Stimulated activated CD8-positive, alpha-beta memory T cell treated with anti-CD3 and anti-CD28 coated beads, Interleukin-7, amount 100 ng/mL, for 48 hours (primary cell): ENCODE measurements at regions not wholly inside any gene's neighbourhood (a gene's known extent, or its start where the extent isn't known, plus 50 kb on each side); places are given as distances from the start of the nearest gene placed in this dataset.
A peak's percentile ranks its signal among the peaks of the same experiment; 100 is the strongest.

Experiments
- DNase-seq, 2 donors: peaks; one replicate each; pipeline ENCODE4 v3.0.0-alpha.2; 2020; ENCODE audit warnings: low read depth in 1 of 2; ENCODE audit errors: extremely low read depth in 1 of 2

DNA sequence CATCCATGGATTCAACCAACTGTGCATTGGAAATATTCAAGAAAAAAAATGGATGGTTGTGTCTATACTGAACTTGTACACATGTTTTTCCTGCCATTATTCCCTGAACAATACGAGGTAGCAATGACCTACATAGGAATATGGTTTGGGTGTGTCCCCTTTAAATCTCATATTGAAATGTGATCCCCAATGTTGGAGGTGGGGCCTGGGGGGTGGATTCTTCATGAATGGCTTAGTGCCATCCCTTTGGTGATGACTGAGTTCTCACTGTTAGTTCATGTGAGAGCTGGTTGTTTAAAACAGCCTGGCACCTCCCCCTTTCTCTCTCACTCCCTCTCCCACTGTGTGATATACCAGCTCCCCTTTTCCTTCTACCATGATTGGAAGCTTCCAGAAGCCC lies 139.8 kb upstream of the BACH2 start:
- no peak for DNase-seq

DNA sequence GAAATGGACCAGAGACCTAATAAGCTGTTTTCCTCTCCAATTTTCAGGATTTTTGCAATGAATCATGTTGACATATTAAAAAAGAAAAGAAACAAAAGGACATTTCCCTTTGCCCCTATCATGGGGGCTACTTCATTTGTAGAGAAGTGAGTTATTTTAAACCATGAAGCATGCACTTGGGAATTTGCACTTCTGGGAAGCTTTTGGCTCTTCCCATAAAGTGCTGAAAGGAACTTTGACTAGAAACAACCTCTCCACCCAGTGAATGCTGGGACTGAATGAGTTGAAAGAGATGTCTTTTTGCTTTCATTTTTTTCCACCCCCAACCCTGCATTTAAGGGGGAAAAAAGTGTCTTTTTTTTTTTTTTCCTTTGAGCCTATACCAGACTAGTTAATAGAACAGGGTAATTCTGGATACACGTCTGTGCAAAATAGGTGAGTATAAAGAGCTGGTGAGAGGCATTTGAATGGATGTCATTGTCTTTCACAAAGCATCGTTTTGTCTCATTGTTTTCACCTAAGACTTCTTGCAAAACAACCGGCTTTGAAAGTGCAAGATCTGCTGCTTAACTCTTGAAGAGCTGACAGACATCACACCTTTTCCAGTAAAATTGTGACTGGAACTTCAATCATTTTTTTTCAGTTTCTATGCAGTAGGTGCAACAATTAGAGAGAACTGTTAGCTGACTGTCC lies 138.7 kb upstream of the BACH2 start:
- DNase-seq, result no peak

GRCh38 chr6:90434094-90434493 lies 137.5 kb upstream of the BACH2 start:
- no peak for DNase-seq

DNA sequence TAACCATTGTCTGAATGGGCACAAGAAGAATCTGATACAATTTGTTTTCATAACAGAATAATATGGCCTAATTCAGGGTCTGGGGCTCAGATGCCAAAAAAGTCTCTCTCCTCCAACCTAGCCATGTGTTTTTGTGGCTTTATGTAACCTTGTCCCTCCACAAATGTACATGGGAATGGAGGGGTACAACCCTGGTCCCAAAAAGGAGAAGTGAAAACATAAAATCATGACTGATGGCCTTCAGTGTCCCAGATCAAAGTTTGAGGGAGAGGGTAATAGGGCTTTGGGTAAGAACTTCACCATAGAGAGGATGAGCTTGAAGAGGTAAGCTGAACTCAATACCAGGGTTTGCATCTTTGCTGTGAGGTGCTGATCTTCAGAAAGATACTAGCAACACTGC lies 136.3 kb upstream of the BACH2 start:
- no peak for DNase-seq

DNA sequence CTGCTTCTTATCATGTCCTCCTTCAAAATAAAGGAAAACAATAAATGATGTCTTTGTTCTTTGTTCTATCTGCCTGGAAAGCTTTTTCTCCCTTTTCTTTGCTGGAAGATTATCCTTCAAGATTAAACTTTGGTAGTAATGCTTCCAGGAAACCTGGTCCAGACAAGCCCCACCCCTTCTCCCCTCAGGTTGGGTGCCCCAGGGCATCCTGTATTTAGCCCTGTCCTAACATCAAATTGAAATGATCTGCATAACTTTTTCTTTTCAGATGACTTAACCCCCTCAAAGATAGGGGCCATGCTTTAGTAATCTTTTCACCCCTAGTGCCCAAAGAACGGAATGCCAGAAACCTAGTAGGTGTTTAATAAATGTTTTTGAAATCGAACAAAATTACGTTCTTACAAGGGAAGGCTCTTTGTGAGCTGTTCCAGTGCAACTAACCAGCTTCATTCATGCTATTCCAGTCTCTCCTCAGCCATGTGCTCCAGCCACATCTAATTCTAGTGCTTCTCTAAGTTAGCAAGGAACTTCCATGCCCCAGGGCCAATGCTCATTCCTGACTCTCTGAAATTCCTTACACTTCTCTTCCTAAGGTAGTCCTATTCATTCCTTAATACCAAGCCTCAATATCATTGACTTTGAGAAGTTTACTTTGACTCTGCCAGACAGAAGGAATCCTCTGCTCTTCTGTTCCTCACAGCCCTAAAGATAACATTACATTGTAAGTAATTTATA lies 135.6 kb upstream of the BACH2 start:
- no peak for DNase-seq

DNA sequence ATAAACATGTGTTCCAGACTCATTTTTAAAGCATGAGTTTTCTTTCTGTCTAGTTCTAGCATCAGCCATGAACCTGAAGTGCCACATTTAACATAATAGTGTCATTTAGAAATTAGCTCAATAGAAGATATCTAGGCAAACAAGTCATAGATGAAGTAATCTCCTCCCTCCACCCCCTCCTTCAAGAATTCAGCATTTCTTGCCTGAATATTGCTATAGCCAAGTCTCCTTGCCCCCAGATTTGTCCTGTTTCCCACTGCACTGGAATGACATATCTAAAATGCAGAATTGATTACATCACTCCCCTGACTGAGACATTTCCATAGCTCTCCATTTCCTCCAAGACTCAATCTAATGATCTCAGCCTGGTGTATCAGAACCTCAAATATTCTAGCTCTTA lies 134.9 kb upstream of the BACH2 start:
- no peak for DNase-seq

GRCh38 chr6:90429713-90430112 lies 133.1 kb upstream of the BACH2 start:
- no peak for DNase-seq

DNA sequence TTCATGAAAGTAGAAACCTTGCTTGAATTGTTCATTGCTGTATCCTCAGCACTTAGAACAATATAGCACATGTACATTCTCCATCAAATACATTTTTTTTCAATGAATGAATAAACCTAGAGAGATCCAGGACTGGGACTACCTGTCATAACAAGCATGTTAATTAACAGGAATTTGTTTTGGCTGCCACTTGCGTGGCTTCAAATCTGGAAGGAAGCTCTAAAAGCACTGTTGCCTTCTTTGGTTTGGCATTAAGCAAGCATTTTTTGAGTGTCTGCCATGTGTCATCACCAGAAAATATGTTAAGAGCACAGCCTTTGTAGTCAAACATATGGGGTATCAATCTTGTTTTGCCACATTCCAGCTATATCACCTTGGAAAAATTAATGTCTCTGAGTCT lies 131.9 kb upstream of the BACH2 start:
- DNase-seq, result no peak

- no peak for DNase-seq
Observed at GRCh38 chr6:90425161-90425641, 128.6 kb upstream of the BACH2 start.

DNA sequence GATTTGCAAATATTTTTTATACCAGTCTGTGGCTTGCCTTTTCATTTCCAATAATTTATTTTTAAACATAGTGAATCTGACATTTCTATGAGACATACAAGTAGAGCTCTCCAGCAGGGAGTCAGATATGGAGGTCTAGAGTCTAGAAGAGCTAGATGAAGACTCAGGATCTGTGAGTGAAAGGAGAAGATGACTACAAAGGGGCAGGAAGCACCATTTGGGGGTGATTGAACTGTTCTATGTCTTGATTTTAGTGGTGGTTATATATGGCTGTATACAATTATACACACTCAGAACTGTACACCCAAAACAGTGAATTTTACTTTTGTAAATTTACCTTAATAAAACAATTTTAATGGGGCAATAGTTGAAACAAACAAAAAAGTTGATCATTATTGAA lies 127.9 kb upstream of the BACH2 start:
- DNase-seq, result no peak

DNA sequence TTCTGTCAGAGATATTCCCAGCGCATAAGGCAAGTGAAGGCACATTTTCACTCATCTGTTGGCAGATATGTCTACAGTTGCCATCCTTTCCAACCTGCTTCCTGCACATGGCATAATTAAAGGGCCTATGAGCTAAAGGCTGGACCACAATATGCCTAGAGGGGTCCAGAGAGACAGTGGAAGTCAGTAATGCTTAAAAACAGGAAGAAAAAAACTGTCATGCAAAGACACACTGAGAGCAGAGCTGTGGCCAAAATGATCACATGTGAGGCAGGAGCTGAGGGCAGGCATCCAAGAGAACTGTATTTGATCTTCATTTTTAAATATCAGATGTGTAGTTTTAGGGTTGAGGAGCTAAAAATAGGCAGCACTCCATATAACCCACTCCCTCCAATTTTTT lies 125.0 kb upstream of the BACH2 start:
- no peak for DNase-seq

GRCh38 chr6:90420500-90420899 lies 123.9 kb upstream of the BACH2 start:
- no peak for DNase-seq

GRCh38 chr6:90417385-90417784 lies 120.7 kb upstream of the BACH2 start:
- no peak for DNase-seq

DNA sequence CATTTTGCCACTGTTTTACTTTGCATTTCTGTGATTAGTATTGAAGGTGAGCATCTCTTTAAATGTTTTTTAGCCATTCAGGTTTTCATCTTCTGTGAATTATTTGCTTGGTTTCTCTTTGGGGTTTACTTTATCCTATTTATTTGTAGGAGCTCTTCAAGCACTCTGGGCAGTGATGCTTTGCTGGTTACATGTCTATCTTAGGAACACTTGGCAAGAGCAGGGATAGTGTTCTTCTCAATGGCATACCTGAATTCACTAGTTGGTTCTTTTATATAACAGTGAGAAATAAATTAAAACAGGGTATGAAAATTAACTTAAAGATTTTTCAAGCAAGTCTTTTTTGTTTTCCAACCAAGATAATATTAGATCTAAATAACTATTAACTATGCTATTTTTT lies 119.7 kb upstream of the BACH2 start:
- DNase-seq, result no peak

- DNase-seq, result no peak
Observed at GRCh38 chr6:90415178-90415577, 118.5 kb upstream of the BACH2 start.

DNA sequence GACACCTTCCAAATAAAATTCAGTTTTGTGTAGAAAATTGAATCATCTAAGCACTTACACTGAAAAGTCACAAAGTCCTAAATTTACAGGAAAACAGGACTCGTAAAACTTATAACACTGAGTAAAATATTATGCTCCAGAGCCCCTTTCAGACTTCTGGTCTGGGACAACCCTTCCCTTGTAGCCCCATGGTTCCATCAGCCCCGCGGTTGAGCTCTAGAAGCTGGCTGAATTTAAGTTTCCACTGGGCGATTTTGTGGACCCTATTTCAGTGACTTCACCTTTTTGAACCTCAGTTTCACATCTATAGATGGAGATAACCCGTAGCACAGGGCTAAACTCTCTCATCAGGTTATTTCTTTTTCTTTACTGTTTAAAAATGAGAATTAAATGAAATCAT lies 117.7 kb upstream of the BACH2 start:
- no peak for DNase-seq

DNA sequence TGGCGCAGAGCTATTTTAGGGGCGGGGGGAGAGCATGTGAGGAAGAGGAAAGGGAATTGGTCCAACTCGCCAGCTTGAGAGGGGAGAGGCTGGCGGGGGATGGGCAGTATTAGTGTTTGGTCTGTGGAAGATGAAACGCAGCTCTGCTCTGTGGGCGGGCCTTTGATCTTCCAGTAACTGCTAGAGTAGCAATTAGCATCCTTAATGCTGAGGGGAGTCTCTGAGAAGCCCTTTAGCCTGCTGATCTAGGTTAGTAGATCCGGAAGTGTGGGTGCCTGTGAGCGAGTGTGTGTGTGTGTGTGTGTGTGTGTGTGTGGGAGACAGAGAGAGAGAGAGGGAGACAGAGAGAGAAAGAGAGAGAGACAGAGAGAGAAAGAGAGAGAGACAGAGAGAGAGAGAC lies 117.2 kb upstream of the BACH2 start:
- peak; percentile 43 to 81 for DNase-seq

- DNase-seq, result no peak
Observed at GRCh38 chr6:90413396-90413795, 116.8 kb upstream of the BACH2 start.

- no peak for DNase-seq
Observed at GRCh38 chr6:90412538-90413369, 116.1 kb upstream of the BACH2 start.

GRCh38 chr6:90411292-90411781 lies 114.7 kb upstream of the BACH2 start:
- DNase-seq, result peak in 1 of 2 donors; percentile 75

DNA sequence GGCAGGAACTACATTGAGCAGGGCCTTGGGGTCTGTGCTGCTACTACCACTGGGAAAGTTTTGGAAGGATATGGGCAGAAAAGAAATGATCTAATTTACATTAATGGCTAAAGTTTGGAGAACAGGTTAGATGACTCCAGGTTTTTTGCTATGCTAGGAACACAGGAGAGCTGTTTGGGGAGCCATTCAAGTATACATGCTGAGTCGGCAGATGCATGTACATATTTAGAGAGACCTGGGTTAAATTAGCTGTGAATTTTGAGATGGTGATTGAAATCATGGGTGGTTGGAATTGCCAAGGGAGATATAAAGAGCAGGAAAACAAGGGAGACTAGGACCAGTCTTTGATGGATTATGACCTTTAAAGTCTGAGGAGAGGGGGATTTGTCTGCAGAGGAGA lies 113.1 kb upstream of the BACH2 start:
- DNase-seq, result no peak
